IMR-90 (cell line): ENCODE measurements at regions not wholly inside any gene's neighbourhood (a gene's known extent, or its start where the extent isn't known, plus 50 kb on each side); places are given as distances from the start of the nearest gene placed in this dataset.

Experiments
- ATAC-seq: fragments of 200-7000 bp; cut with Tn5 transposase; 2 replicates; pipeline ENCODE4 v1.9.1; 2020; ENCODE audit warnings: low read depth, mild to moderate bottlenecking, moderate library complexity
- BruUV-seq: library from RNA; stranded (reverse); fragments of 400-500 nt; replicated peaks from 2 replicates; lab custom pipeline; 2021; lab: Mats Ljungman, UMichigan
- CTCF ChIA-PET: fragments of 300-600 bp; formaldehyde crosslinking; extraction: SDS; loops from one replicate; lab custom pipeline; 2021; ENCODE audit warnings: antibody characterized with exemption; lab: Yijun Ruan, JAX
- POLR2A ChIA-PET: fragments of 300-600 bp; sonication (Branson Sonifier 250); formaldehyde crosslinking; loops from one replicate; lab custom pipeline; 2022; ENCODE audit warnings: antibody characterized with exemption; ENCODE audit not compliant: unreplicated experiment; lab: Charles Lee
- DNase-seq: peaks from one replicate; pipeline ENCODE4 v3.0.0; 2013
- H2AFZ ChIP-seq: replicated peaks from 2 replicates; pipeline ENCODE3; 2013; ENCODE audit warnings: low read length, mild to moderate bottlenecking; ENCODE audit not compliant: poor library complexity
- H2AK5ac ChIP-seq: 2 replicates; pipeline ENCODE4 v1.6.1; 2013; ENCODE audit warnings: low read depth, low read length, inconsistent platforms
- H2AK9ac ChIP-seq: replicated peaks from 2 replicates; pipeline ENCODE3; 2013; ENCODE audit warnings: mild to moderate bottlenecking, low read depth, low read length, moderate library complexity; ENCODE audit not compliant: poor library complexity
- H2BK120ac ChIP-seq: 2 replicates; pipeline ENCODE4 v1.6.1; 2013; ENCODE audit warnings: low read depth, low read length, inconsistent platforms
- H2BK15ac ChIP-seq: 3 replicates; pipeline ENCODE4 v1.6.1; 2013; ENCODE audit warnings: low read depth, low read length, inconsistent platforms
- H2BK20ac ChIP-seq: 2 replicates; pipeline ENCODE4 v1.6.1; 2013; ENCODE audit warnings: low read depth, mild to moderate bottlenecking, inconsistent platforms, low read length, moderate library complexity
- H2BK5ac ChIP-seq: 2 replicates; pipeline ENCODE4 v1.6.1; 2013; ENCODE audit warnings: mild to moderate bottlenecking, low read depth, low read length, inconsistent platforms; ENCODE audit not compliant: poor library complexity, severe bottlenecking
- H3K14ac ChIP-seq: replicated peaks from 2 replicates; pipeline ENCODE4 v1.6.1; 2013; ENCODE audit warnings: low read depth, low read length, inconsistent platforms
- H3K18ac ChIP-seq: 2 replicates; pipeline ENCODE4 v1.6.1; 2013; ENCODE audit warnings: low read depth, low read length, control low read depth
- H3K23ac ChIP-seq: 2 replicates; pipeline ENCODE4 v1.6.1; 2013; ENCODE audit warnings: low read depth, low read length, inconsistent platforms
- H3K27ac ChIP-seq: 2 replicates; pipeline ENCODE4 v1.5.1; 2013; ENCODE audit warnings: mild to moderate bottlenecking, control low read depth, low read length; ENCODE audit not compliant: insufficient read depth
- H3K27me3 ChIP-seq: 2 replicates; pipeline ENCODE4 v1.6.1; 2013; ENCODE audit warnings: low read length; ENCODE audit not compliant: control insufficient read depth, insufficient read depth
- H3K36me3 ChIP-seq: 2 replicates; pipeline ENCODE4 v1.6.1; 2013; ENCODE audit warnings: low read length, mixed read lengths; ENCODE audit not compliant: control insufficient read depth, insufficient read depth
- H3K4ac ChIP-seq: 2 replicates; pipeline ENCODE4 v1.6.1; 2013; ENCODE audit warnings: low read depth, low read length, inconsistent platforms
- H3K4me1 ChIP-seq: 2 replicates; pipeline ENCODE4 v1.6.1; 2013; ENCODE audit warnings: low read length, mixed read lengths; ENCODE audit not compliant: control insufficient read depth, insufficient read depth
- H3K4me2 ChIP-seq: 2 replicates; pipeline ENCODE4 v1.6.1; 2013; ENCODE audit warnings: low read depth, mild to moderate bottlenecking, control low read depth, low read length, moderate library complexity
- H3K4me3 ChIP-seq: 2 replicates; pipeline ENCODE4 v1.5.1; 2013; ENCODE audit warnings: low read depth, mild to moderate bottlenecking, control low read depth, low read length, moderate library complexity; ENCODE audit not compliant: insufficient read depth
- H3K56ac ChIP-seq: 2 replicates; pipeline ENCODE4 v1.6.1; 2013; ENCODE audit warnings: low read length, inconsistent platforms; ENCODE audit not compliant: insufficient read depth; ENCODE audit errors: extremely low read depth
- H3K79me1 ChIP-seq, 2 experiments: 2 replicates each; pipeline ENCODE4 v1.6.1; 2013; ENCODE audit warnings: low read length in 2 of 2, inconsistent platforms in 1 of 2, low read depth in 1 of 2
- H3K9ac ChIP-seq: 2 replicates; pipeline ENCODE4 v1.6.1; 2013; ENCODE audit warnings: low read depth, low read length, control low read depth
- H3K9me1 ChIP-seq: 2 replicates; pipeline ENCODE4 v1.6.1; 2013; ENCODE audit warnings: low read length, inconsistent platforms; ENCODE audit not compliant: insufficient read depth
- H3K9me3 ChIP-seq: 2 replicates; pipeline ENCODE4 v1.6.1; 2013; ENCODE audit warnings: low read length; ENCODE audit not compliant: control insufficient read depth, insufficient read depth
- H4K20me1 ChIP-seq: 2 replicates; pipeline ENCODE4 v1.6.1; 2013; ENCODE audit warnings: low read length, inconsistent platforms; ENCODE audit not compliant: insufficient read depth
- H4K5ac ChIP-seq: 2 replicates; pipeline ENCODE4 v1.6.1; 2013; ENCODE audit warnings: mild to moderate bottlenecking, low read depth, low read length, control low read depth
- H4K8ac ChIP-seq, 2 experiments: 2 replicates each; pipeline ENCODE4 v1.6.1; 2013; ENCODE audit warnings: low read depth in 2 of 2, low read length in 2 of 2, control low read depth in 1 of 2, inconsistent platforms in 1 of 2
- H4K91ac ChIP-seq: 2 replicates; pipeline ENCODE4 v1.6.1; 2013; ENCODE audit warnings: low read depth, low read length, inconsistent platforms; ENCODE audit not compliant: insufficient read depth
- FOS ChIP-seq: fragments of 150-350 bp; IDR thresholded peaks from 2 replicates; pipeline ENCODE4 v1.6.1; 2016; ENCODE audit warnings: low read depth, low read length
- RFX5 ChIP-seq: IDR thresholded peaks from 2 replicates; pipeline ENCODE4 v1.8.0; 2012; ENCODE audit warnings: low read depth, mild to moderate bottlenecking, low read length, moderate library complexity
- SMC3 ChIP-seq: fragments of 150-350 bp; IDR thresholded peaks from 2 replicates; pipeline ENCODE4 v1.6.1; 2016; ENCODE audit warnings: low read depth, mild to moderate bottlenecking, antibody characterized with exemption, low read length, moderate library complexity
- WGBS, 2 experiments: methylation state at CpG; one replicate each; pipeline versions ENCODE4 v1.1.5 to v1.1.7; 2013; ENCODE audit warnings: missing lambda C conversion rate in 2 of 2; ENCODE audit not compliant: insufficient read length in 1 of 2; ENCODE audit errors: extremely low coverage in 2 of 2; 5-methylcytosine and 5-hydroxymethylcytosine counted together
- dilution Hi-C: fragments of 300-500 bp; cut with HindIII; formaldehyde crosslinking; loops from one replicate; pipeline ENCODE4 v1.14.3; 2018; ENCODE audit warnings: low sequenced_read_pairs; ENCODE audit not compliant: unreplicated experiment
- in situ Hi-C: fragments of 300-500 bp; cut with MboI; formaldehyde crosslinking; loops from 3 replicates; pipeline ENCODE4 v1.14.3; 2019; ENCODE audit warnings: low sequenced_read_pairs, inconsistent platforms, mixed read lengths
- intact Hi-C: fragments of 100-400 bp; cut with micrococcal nuclease; formaldehyde crosslinking; loops from 2 replicates; pipeline ENCODE4 v1.10.0; 2022

DNA sequence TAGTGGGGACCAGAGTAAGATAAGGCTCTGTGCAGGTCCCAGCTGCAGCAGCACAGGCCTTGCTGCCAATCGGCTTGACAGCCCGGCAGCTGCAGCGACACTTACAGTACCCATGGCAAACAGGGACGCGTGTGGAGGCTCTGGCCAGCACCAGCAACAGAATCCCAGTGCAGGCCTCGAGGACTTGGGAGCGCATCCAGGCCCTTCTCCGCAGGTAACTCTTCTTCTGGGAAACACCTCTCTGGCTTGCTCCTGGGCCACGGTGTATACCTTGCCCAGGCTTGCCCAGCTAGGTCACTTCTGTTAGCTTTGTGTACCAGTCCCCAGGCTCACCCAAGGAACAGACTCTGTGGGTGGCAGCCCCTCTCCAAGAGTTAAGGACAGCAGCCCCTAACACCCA lies 126.7 kb downstream of the CTTN start:
- no peak overlapping the region for H3K4me2 ChIP-seq
- BruUV-seq: no TSS peak

More for the DNA sequence above, 126.7 kb downstream of the CTTN start:
- ChIA-PET POLR2A (no interaction called here), CTCF (no interaction called here)
- Histone ChIP-seq H4K20me1 (peaks cover 22% of the 10 kb centered on the region), H3K9me1 (no peaks in the 10 kb centered on the region), H2BK15ac (no peak overlapping the region), H3K79me1 (no peaks in the 10 kb centered on the region), H4K91ac (no peak overlapping the region), H2BK5ac (no peak overlapping the region), H3K56ac (no peak overlapping the region), H2BK20ac (no peak overlapping the region), H3K36me3 (no peaks in the 10 kb centered on the region), H2AFZ (peak overlapping the region; percentile 17), H3K27ac (no peak overlapping the region), H3K4me1 (peaks cover 6% of the 10 kb centered on the region; the same call in 1 of the 2 replicates), H3K27me3 (peaks cover 17% of the 10 kb centered on the region), H2BK120ac (0 out of 2 replicates have a peak overlapping the region, but pooled peaks have one; percentile 27), H3K4me3 (no peak overlapping the region), H4K5ac (no peak overlapping the region), H2AK5ac (peak overlapping the region; percentile 9; the same call in 1 of the 2 replicates), H3K18ac (no peak overlapping the region), H2AK9ac (peak overlapping the region; percentile 26), H3K14ac (no peak overlapping the region), H3K9ac (no peak overlapping the region), H3K4ac (no peak overlapping the region), H4K8ac (no peak overlapping the region), H3K9me3 (no peaks in the 10 kb centered on the region), H3K23ac (no peak overlapping the region)
- WGBS, 2 experiments: 57% methylated on average over 8 of the region's 9 CpGs; no CpG with 5 or more reads in 1 of the 2 experiments
- dilution Hi-C loops: no loop called here
- in situ Hi-C loops: no loop called here
- DNase-seq (no peak), ATAC-seq (no peak)
- TF ChIP-seq FOS: no peak
- no peak for TF ChIP-seq RFX5
- TF ChIP-seq SMC3: no peak
- intact Hi-C loops: loop anchor here (10.0 kb wide), 1 partner anchor 60 kb away; no protein-coding TSS in a partner anchor
